ENCODE measurements at regions not wholly inside any gene's neighbourhood (a gene's known extent, or its start where the extent isn't known, plus 50 kb on each side); places are given as distances from the start of the nearest gene placed in this dataset.

DNA sequence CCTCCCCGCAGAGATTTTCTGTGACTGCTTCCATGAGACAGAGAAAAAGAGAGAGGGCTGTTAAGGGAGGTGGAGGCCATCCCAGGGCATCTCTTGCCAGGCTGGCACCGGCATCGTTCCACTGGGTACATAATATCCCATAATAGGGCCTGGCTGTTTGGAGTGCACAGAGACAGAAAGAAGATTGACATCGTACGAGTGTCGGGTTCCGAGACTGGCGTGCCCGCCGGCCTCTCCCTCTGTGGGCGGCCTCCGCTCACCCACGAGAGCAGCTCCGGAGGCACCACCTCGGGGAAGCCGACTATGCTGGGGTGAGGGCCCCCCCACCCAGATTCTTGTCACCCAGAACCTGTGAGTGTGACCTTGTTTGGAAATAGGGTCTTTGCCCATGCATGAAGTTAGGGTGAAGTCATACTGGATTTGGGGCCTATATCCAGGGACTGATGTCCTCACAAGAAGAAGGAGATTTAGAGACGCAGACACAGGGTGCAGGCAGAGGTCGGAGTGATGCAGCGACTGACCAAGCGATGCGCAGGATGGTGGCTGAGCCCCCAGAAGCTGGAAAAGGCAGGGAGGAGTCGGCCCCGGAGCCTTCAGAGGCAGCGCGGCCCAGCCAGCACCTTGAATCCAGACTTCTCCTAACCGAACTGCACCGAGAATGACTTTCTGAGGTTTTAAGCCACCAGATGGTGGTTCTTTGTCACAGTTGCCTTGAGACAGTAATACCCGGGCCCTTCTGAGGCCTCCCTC, 101.8 kb upstream of the CIBAR2 start:
- TF ChIP-seq, protein P1, sequence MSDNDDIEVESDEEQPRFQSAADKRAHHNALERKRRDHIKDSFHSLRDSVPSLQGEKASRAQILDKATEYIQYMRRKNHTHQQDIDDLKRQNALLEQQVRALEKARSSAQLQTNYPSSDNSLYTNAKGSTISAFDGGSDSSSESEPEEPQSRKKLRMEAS (IDR thresholded peaks at IDR 0.05; ENCODE audit: low read depth): no peak
- TF ChIP-seq, protein P2, sequence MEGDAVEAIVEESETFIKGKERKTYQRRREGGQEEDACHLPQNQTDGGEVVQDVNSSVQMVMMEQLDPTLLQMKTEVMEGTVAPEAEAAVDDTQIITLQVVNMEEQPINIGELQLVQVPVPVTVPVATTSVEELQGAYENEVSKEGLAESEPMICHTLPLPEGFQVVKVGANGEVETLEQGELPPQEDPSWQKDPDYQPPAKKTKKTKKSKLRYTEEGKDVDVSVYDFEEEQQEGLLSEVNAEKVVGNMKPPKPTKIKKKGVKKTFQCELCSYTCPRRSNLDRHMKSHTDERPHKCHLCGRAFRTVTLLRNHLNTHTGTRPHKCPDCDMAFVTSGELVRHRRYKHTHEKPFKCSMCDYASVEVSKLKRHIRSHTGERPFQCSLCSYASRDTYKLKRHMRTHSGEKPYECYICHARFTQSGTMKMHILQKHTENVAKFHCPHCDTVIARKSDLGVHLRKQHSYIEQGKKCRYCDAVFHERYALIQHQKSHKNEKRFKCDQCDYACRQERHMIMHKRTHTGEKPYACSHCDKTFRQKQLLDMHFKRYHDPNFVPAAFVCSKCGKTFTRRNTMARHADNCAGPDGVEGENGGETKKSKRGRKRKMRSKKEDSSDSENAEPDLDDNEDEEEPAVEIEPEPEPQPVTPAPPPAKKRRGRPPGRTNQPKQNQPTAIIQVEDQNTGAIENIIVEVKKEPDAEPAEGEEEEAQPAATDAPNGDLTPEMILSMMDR (IDR thresholded peaks at IDR 0.05): no peak
- TF ChIP-seq RFX5 (IDR thresholded peaks at IDR 0.05; ENCODE audit: low read length): no peak
- TF ChIP-seq FOSL2 (IDR thresholded peaks at IDR 0.05; ENCODE audit: borderline replicate concordance, low read depth): no peak
- no peak for TF ChIP-seq NFIC (IDR thresholded peaks at IDR 0.05; ENCODE audit: borderline replicate concordance)
- TF ChIP-seq EP300 (IDR thresholded peaks at IDR 0.05; ENCODE audit: borderline replicate concordance in 1 of 2, low read depth in 1 of 2, low read length in 1 of 2): no peak
- TF ChIP-seq, protein P3, sequence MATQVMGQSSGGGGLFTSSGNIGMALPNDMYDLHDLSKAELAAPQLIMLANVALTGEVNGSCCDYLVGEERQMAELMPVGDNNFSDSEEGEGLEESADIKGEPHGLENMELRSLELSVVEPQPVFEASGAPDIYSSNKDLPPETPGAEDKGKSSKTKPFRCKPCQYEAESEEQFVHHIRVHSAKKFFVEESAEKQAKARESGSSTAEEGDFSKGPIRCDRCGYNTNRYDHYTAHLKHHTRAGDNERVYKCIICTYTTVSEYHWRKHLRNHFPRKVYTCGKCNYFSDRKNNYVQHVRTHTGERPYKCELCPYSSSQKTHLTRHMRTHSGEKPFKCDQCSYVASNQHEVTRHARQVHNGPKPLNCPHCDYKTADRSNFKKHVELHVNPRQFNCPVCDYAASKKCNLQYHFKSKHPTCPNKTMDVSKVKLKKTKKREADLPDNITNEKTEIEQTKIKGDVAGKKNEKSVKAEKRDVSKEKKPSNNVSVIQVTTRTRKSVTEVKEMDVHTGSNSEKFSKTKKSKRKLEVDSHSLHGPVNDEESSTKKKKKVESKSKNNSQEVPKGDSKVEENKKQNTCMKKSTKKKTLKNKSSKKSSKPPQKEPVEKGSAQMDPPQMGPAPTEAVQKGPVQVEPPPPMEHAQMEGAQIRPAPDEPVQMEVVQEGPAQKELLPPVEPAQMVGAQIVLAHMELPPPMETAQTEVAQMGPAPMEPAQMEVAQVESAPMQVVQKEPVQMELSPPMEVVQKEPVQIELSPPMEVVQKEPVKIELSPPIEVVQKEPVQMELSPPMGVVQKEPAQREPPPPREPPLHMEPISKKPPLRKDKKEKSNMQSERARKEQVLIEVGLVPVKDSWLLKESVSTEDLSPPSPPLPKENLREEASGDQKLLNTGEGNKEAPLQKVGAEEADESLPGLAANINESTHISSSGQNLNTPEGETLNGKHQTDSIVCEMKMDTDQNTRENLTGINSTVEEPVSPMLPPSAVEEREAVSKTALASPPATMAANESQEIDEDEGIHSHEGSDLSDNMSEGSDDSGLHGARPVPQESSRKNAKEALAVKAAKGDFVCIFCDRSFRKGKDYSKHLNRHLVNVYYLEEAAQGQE (IDR thresholded peaks at IDR 0.05; ENCODE audit: low read depth, low read length): no peak
- no peak for TF ChIP-seq MXI1 (IDR thresholded peaks at IDR 0.05; ENCODE audit: low read depth, low read length)
- no peak for TF ChIP-seq EZH2phosphoT487 (IDR thresholded peaks at IDR 0.05; ENCODE audit: borderline replicate concordance, low read depth)
- TF ChIP-seq FOXJ3 (CRISPR knock-in tag; IDR thresholded peaks at IDR 0.05): no peak
- no peak for TF ChIP-seq POLR2AphosphoS5 (IDR thresholded peaks at IDR 0.05; ENCODE audit: low read depth, low read length)
- no peak for TF ChIP-seq USF2 (IDR thresholded peaks at IDR 0.05; ENCODE audit: borderline replicate concordance, low read depth, low read length)
